Activated CD8-positive, alpha-beta T cell treated with anti-CD3 and anti-CD28 coated beads for 36 hours (primary cell): ENCODE measurements at regions not wholly inside any gene's neighbourhood (a gene's known extent, or its start where the extent isn't known, plus 50 kb on each side); places are given as distances from the start of the nearest gene placed in this dataset.

Experiments used
- ATAC-seq: fragments of 200-7000 bp; cut with Tn5 transposase; one replicate; pipeline ENCODE4 v1.10.0; 2021; ENCODE audit warnings: mild to moderate bottlenecking, moderate library complexity
- CTCF ChIA-PET: fragments of 350-600 bp; sonication (Branson Sonifier 250); formaldehyde crosslinking; loops from one replicate; lab custom pipeline; 2021; ENCODE audit warnings: antibody characterized with exemption; lab: Charles Lee
- POLR2A ChIA-PET: fragments of 350-600 bp; sonication (Branson Sonifier 250); formaldehyde crosslinking; loops from one replicate; lab custom pipeline; 2021; ENCODE audit warnings: antibody characterized with exemption; lab: Charles Lee
- DNase-seq: peaks from one replicate; pipeline ENCODE4 v3.0.0-alpha.2; 2020
- H3K27ac Mint-ChIP-seq: one replicate; pipeline ENCODE4 v1.8.0; 2021; ENCODE audit warnings: mild to moderate bottlenecking, mixed read lengths
- H3K27me3 Mint-ChIP-seq: one replicate; pipeline ENCODE4 v1.8.0; 2021; ENCODE audit warnings: mixed read lengths
- H3K36me3 Mint-ChIP-seq: one replicate; pipeline ENCODE4 v1.8.0; 2021; ENCODE audit warnings: low read depth, mixed read lengths
- H3K4me1 Mint-ChIP-seq: one replicate; pipeline ENCODE4 v1.8.0; 2021; ENCODE audit warnings: low read depth, mixed read lengths
- H3K4me3 Mint-ChIP-seq: one replicate; pipeline ENCODE4 v1.8.0; 2021; ENCODE audit warnings: mild to moderate bottlenecking, moderate library complexity, mixed read lengths
- H3K9me3 Mint-ChIP-seq: one replicate; pipeline ENCODE4 v1.8.0; 2021; ENCODE audit warnings: mixed read lengths
- intact Hi-C: fragments of 100-400 bp; cut with micrococcal nuclease; formaldehyde crosslinking; loops from one replicate; pipeline ENCODE4 v1.10.0; 2022
- TF ChIP-seq, protein P1 (sequence below): fragments of 200-600 bp; IDR thresholded peaks from one replicate; pipeline ENCODE4 v1.8.0; 2022; ENCODE audit warnings: antibody characterized with exemption, mild to moderate bottlenecking

DNA sequence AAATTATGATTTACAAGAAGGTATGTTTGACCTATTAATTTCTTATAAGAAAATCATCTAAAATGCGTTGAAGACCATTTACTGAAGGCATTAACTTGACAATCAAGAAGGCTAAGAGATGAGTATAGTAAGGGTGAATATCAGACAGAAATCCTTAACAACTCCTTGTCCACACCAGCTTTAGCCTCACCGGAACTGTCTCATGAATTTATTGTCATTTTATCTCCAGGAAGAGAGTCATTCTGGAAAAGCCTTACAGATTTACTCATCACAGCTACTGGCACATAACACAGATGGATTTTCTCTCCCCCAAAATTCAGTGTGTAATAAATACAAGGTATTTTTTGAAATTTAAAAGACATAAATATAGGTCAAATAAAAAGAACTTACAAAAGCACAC is 129.4 kb upstream of the LSM8 start:
- no peak overlapping the region for H3K4me3 Mint-ChIP-seq
- POLR2A ChIA-PET, result no interaction called here
- ATAC-seq, result no peak

DNA sequence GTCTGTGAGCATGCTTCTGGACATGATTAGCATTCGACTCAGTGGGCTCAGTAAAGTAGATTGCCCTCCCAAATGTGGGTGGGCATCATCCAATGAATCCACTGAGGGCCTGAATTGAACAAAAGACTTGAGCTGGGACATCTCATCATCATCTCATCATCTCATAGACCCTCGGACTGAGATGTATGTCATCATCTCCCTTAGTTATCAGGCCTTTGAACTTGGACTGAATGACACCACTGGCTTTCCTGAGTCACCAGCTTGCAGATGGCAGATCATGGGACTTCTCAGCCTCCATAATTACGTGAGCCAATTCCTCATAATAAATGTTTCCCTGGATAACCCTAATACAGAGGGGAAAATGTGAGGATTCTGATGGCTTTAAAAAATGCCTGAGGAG is 128.3 kb upstream of the LSM8 start:
- intact Hi-C loops, result no loop called here

More for the DNA sequence above, 129.4 kb upstream of the LSM8 start:
- no peak for DNase-seq
- no peaks in the 10 kb centered on the region for H3K9me3 Mint-ChIP-seq
- H3K27me3 Mint-ChIP-seq, result no peaks in the 10 kb centered on the region
- CTCF ChIA-PET, result no interaction called here
- intact Hi-C loops, result no loop called here
- H3K4me1 Mint-ChIP-seq, result no peaks in the 10 kb centered on the region
- H3K36me3 Mint-ChIP-seq, result no peaks in the 10 kb centered on the region
- H3K27ac Mint-ChIP-seq, result no peak overlapping the region
- TF ChIP-seq, protein P1, sequence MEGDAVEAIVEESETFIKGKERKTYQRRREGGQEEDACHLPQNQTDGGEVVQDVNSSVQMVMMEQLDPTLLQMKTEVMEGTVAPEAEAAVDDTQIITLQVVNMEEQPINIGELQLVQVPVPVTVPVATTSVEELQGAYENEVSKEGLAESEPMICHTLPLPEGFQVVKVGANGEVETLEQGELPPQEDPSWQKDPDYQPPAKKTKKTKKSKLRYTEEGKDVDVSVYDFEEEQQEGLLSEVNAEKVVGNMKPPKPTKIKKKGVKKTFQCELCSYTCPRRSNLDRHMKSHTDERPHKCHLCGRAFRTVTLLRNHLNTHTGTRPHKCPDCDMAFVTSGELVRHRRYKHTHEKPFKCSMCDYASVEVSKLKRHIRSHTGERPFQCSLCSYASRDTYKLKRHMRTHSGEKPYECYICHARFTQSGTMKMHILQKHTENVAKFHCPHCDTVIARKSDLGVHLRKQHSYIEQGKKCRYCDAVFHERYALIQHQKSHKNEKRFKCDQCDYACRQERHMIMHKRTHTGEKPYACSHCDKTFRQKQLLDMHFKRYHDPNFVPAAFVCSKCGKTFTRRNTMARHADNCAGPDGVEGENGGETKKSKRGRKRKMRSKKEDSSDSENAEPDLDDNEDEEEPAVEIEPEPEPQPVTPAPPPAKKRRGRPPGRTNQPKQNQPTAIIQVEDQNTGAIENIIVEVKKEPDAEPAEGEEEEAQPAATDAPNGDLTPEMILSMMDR, result no peak

DNA sequence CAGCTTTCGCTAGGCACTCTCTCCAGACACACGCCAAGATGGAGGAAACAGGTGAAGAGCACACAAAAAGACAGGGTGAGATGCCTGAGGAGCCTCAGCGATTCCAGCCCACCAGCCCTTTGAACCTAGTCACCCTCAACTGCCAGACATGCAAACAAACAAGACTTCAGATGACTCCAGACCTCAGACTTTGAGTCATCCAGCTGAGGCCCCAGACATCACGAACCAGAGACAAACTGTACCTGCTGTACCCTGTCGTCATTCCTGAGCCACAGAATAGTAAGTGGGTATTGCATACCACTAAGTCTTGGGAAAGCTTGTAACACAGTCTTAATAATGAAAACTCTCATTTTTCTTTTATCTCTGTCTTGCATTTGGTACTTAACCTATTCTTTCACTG is 126.6 kb upstream of the LSM8 start:
- DNase-seq (no peak), ATAC-seq (no peak)
- no peaks in the 10 kb centered on the region for H3K9me3 Mint-ChIP-seq
- H3K36me3 Mint-ChIP-seq, result no peaks in the 10 kb centered on the region
- H3K4me1 Mint-ChIP-seq, result no peaks in the 10 kb centered on the region
- H3K27me3 Mint-ChIP-seq, result peaks cover 2% of the 10 kb centered on the region
- no peak overlapping the region for H3K4me3 Mint-ChIP-seq
- intact Hi-C loops, result no loop called here
- TF ChIP-seq, protein P1, result no peak
- ChIA-PET POLR2A (no interaction called here), CTCF (no interaction called here)
- H3K27ac Mint-ChIP-seq, result no peak overlapping the region

More for the DNA sequence above, 128.3 kb upstream of the LSM8 start:
- ATAC-seq (no peak), DNase-seq (no peak)
- Mint-ChIP-seq H3K4me3 (no peak overlapping the region), H3K4me1 (no peaks in the 10 kb centered on the region), H3K36me3 (no peaks in the 10 kb centered on the region), H3K9me3 (no peaks in the 10 kb centered on the region), H3K27me3 (no peaks in the 10 kb centered on the region), H3K27ac (no peak overlapping the region)
- ChIA-PET CTCF (no interaction called here), POLR2A (no interaction called here)
- TF ChIP-seq, protein P1, result no peak

DNA sequence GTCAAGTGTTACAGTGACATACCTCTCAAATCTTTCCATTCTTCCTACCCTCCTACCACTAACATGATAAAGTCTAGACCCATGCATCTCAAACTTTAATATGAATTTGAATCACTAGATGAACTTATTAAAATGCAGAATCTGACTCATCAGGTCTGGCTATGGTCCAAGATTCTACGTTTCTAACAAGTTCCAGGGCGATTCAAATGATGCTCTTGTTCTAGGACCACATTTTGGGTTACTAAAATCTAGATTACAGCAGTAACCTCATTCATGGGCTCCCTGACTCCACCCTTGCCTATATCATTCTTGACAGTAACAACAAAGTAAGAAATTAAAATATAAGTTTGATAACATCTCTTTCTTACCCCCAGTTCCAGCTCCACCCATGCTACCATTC is 124.8 kb upstream of the LSM8 start:
- Mint-ChIP-seq H3K4me1 (no peaks in the 10 kb centered on the region), H3K27ac (no peak overlapping the region), H3K9me3 (no peaks in the 10 kb centered on the region), H3K4me3 (no peak overlapping the region), H3K36me3 (no peaks in the 10 kb centered on the region), H3K27me3 (peaks cover 2% of the 10 kb centered on the region)
- CTCF ChIA-PET, result no interaction called here
- TF ChIP-seq, protein P1, result no peak
- ATAC-seq, result no peak
- no peak for DNase-seq
- intact Hi-C loops, result no loop called here
- POLR2A ChIA-PET, result no interaction called here

DNA sequence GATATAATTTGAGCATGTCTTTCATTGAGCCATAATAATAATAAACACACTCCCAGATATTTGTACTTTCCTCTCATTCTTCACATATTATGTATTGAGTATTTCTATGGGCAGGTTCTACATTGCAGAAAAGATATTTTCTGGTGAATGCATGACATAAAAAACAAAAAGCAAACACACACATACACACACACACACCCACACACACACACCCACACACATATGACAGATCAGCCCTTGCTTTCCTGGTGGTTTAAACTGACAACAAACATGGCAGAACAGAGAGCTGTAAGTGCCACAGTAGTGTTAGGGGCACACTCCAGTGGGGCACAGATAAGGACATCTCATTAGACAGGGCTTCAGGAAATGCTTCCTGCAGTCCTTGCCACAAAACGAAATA is 123.3 kb upstream of the LSM8 start:
- ATAC-seq (no peak), DNase-seq (no peak)
- POLR2A ChIA-PET, result no interaction called here
- no peak overlapping the region for H3K27ac Mint-ChIP-seq
- CTCF ChIA-PET, result no interaction called here
- H3K27me3 Mint-ChIP-seq, result peaks cover 4% of the 10 kb centered on the region
- intact Hi-C loops, result no loop called here
- no peak overlapping the region for H3K4me3 Mint-ChIP-seq
- H3K9me3 Mint-ChIP-seq, result no peaks in the 10 kb centered on the region
- TF ChIP-seq, protein P1, result no peak
- no peaks in the 10 kb centered on the region for H3K4me1 Mint-ChIP-seq
- H3K36me3 Mint-ChIP-seq, result no peaks in the 10 kb centered on the region
